PC-9 (cell line): ENCODE measurements at regions not wholly inside any gene's neighbourhood (a gene's known extent, or its start where the extent isn't known, plus 50 kb on each side); places are given as distances from the start of the nearest gene placed in this dataset.

ENCODE experiments used
- CTCF ChIP-seq: fragments of 200-600 bp; sonication (generic); conservative IDR thresholded peaks from 2 replicates; pipeline ENCODE4 v1.6.1; 2017; ENCODE audit warnings: mixed run types, antibody characterized with exemption, mild to moderate bottlenecking, moderate library complexity
- EZH2 ChIP-seq: fragments of 200-600 bp; sonication (generic); IDR thresholded peaks from 2 replicates; pipeline ENCODE4 v1.8.0; 2017; ENCODE audit warnings: antibody characterized with exemption, low read depth

- TF ChIP-seq EZH2: no peak
- TF ChIP-seq CTCF: no peak
These were observed 133.0 kb upstream of the SLC7A14 start for GRCh38 chr3:170718848-170719247.
